ENCODE measurements at regions not wholly inside any gene's neighbourhood (a gene's known extent, or its start where the extent isn't known, plus 50 kb on each side); places are given as distances from the start of the nearest gene placed in this dataset.

DNA sequence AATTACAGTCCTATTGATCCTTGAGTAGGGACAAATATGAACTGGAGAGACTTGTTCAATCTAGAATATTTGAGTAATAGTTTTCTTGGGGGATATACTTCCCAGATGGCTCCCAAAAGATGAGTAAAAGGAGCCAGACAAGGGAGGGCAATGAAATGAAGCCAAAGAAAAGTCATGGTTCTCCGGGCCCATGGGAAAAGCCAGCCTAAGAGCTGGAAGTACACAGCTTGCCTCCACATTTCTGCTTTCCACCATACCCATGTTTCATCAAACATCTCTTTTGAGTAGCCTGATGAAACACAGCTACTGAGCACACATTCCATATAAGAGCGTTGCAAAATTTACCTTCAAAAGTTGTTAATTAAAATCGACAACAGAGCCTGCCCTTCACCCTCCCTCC, 535.0 kb upstream of the FZD8 start:
- TF ChIP-seq, protein P1, sequence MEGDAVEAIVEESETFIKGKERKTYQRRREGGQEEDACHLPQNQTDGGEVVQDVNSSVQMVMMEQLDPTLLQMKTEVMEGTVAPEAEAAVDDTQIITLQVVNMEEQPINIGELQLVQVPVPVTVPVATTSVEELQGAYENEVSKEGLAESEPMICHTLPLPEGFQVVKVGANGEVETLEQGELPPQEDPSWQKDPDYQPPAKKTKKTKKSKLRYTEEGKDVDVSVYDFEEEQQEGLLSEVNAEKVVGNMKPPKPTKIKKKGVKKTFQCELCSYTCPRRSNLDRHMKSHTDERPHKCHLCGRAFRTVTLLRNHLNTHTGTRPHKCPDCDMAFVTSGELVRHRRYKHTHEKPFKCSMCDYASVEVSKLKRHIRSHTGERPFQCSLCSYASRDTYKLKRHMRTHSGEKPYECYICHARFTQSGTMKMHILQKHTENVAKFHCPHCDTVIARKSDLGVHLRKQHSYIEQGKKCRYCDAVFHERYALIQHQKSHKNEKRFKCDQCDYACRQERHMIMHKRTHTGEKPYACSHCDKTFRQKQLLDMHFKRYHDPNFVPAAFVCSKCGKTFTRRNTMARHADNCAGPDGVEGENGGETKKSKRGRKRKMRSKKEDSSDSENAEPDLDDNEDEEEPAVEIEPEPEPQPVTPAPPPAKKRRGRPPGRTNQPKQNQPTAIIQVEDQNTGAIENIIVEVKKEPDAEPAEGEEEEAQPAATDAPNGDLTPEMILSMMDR (IDR thresholded peaks at IDR 0.05): no peak
- TF ChIP-seq POLR2A (IDR thresholded peaks at IDR 0.05): no peak
